ENCODE measurements at regions not wholly inside any gene's neighbourhood (a gene's known extent, or its start where the extent isn't known, plus 50 kb on each side); places are given as distances from the start of the nearest gene placed in this dataset.
"Not testable (repeated sequence)": the region's sequence is repeated elsewhere in the genome, so short reads cannot be mapped to it uniquely, and the experiment has no call there.

- Mint-ChIP-seq H3K27me3 (no peaks in the 10 kb centered on the region), H3K36me3 (no peaks in the 10 kb centered on the region), H3K9me3 (no peaks in the 10 kb centered on the region), H3K27ac (no peak overlapping the region), H3K4me3 (no peak overlapping the region), H3K4me1 (ENCODE audit: low read depth in 2 of 2) (no peaks in the 10 kb centered on the region)
- DNase-seq (ENCODE audit: low spot score) (no peak), ATAC-seq (no peak)
Observed at GRCh38 chr2:150219861-150220260, 267.6 kb downstream of the RND3 start.

- Mint-ChIP-seq H3K4me1 (ENCODE audit: low read depth in 2 of 2) (no peaks in the 10 kb centered on the region), H3K27me3 (no peaks in the 10 kb centered on the region), H3K4me3 (no peak overlapping the region), H3K9me3 (no peaks in the 10 kb centered on the region), H3K36me3 (no peaks in the 10 kb centered on the region), H3K27ac (no peak overlapping the region)
- DNase-seq (ENCODE audit: low spot score), result no peak
- no peak for ATAC-seq
Observed at GRCh38 chr2:150215041-150215440, 272.4 kb downstream of the RND3 start.

- no peak overlapping the region for H3K4me3 Mint-ChIP-seq
- H3K4me1 Mint-ChIP-seq (ENCODE audit: low read depth in 2 of 2), result no peaks in the 10 kb centered on the region
- no peaks in the 10 kb centered on the region for H3K36me3 Mint-ChIP-seq
- DNase-seq (ENCODE audit: low spot score) (no peak), ATAC-seq (no peak)
- H3K9me3 Mint-ChIP-seq, result no peaks in the 10 kb centered on the region
- H3K27me3 Mint-ChIP-seq, result no peaks in the 10 kb centered on the region
- H3K27ac Mint-ChIP-seq, result no peak overlapping the region
Observed at GRCh38 chr2:150214626-150215025, 272.8 kb downstream of the RND3 start.

- no peaks in the 10 kb centered on the region for H3K27me3 Mint-ChIP-seq
- DNase-seq (ENCODE audit: low spot score), result no peak
- H3K4me1 Mint-ChIP-seq (ENCODE audit: low read depth in 2 of 2), result no peaks in the 10 kb centered on the region
- ATAC-seq, result no peak
- H3K9me3 Mint-ChIP-seq, result peaks cover 6% of the 10 kb centered on the region
- H3K27ac Mint-ChIP-seq, result no peak overlapping the region
- H3K4me3 Mint-ChIP-seq, result no peak overlapping the region
- no peaks in the 10 kb centered on the region for H3K36me3 Mint-ChIP-seq
Observed at GRCh38 chr2:150212722-150213171, 274.7 kb downstream of the RND3 start.

GRCh38 chr2:150211164-150211631 lies 276.3 kb downstream of the RND3 start:
- DNase-seq (ENCODE audit: low spot score) (no peak), ATAC-seq (no peak)
- no peak overlapping the region for H3K27ac Mint-ChIP-seq
- no peaks in the 10 kb centered on the region for H3K27me3 Mint-ChIP-seq
- H3K9me3 Mint-ChIP-seq, result peaks cover 6% of the 10 kb centered on the region
- no peak overlapping the region for H3K4me3 Mint-ChIP-seq
- no peaks in the 10 kb centered on the region for H3K36me3 Mint-ChIP-seq
- no peaks in the 10 kb centered on the region for H3K4me1 Mint-ChIP-seq (ENCODE audit: low read depth in 2 of 2)

- Mint-ChIP-seq H3K9me3 (peaks cover 6% of the 10 kb centered on the region), H3K4me3 (no peak overlapping the region), H3K27me3 (no peaks in the 10 kb centered on the region), H3K4me1 (ENCODE audit: low read depth in 2 of 2) (no peaks in the 10 kb centered on the region), H3K27ac (no peak overlapping the region), H3K36me3 (no peaks in the 10 kb centered on the region)
- ATAC-seq (no peak), DNase-seq (ENCODE audit: low spot score) (no peak)
Observed at GRCh38 chr2:150209746-150210145, 277.7 kb downstream of the RND3 start.

- no peak overlapping the region for H3K4me3 Mint-ChIP-seq
- no peaks in the 10 kb centered on the region for H3K4me1 Mint-ChIP-seq (ENCODE audit: low read depth in 2 of 2)
Observed at GRCh38 chr2:150208689-150209088, 278.8 kb downstream of the RND3 start.

GRCh38 chr2:150207979-150208378 lies 279.5 kb downstream of the RND3 start:
- peaks cover 6% of the 10 kb centered on the region for H3K9me3 Mint-ChIP-seq
- no peaks in the 10 kb centered on the region for H3K4me1 Mint-ChIP-seq (ENCODE audit: low read depth in 2 of 2)
- no peak for DNase-seq (ENCODE audit: low spot score)
- H3K36me3 Mint-ChIP-seq, result no peaks in the 10 kb centered on the region
- H3K27me3 Mint-ChIP-seq, result no peaks in the 10 kb centered on the region
- no peak overlapping the region for H3K27ac Mint-ChIP-seq
- no peak for ATAC-seq
- H3K4me3 Mint-ChIP-seq, result no peak overlapping the region

More at GRCh38 chr2:150208689-150209088, 278.8 kb downstream of the RND3 start:
- ATAC-seq (no peak), DNase-seq (ENCODE audit: low spot score) (no peak)
- Mint-ChIP-seq H3K36me3 (no peaks in the 10 kb centered on the region), H3K27ac (no peak overlapping the region), H3K27me3 (no peaks in the 10 kb centered on the region), H3K9me3 (peaks cover 6% of the 10 kb centered on the region)

GRCh38 chr2:150204451-150204850 lies 283.0 kb downstream of the RND3 start:
- no peaks in the 10 kb centered on the region for H3K36me3 Mint-ChIP-seq
- no peaks in the 10 kb centered on the region for H3K4me1 Mint-ChIP-seq (ENCODE audit: low read depth in 2 of 2)
- DNase-seq (ENCODE audit: low spot score) (no peak), ATAC-seq (no peak)
- no peak overlapping the region for H3K4me3 Mint-ChIP-seq
- H3K27ac Mint-ChIP-seq, result no peak overlapping the region
- peaks cover 8% of the 10 kb centered on the region for H3K9me3 Mint-ChIP-seq
- no peaks in the 10 kb centered on the region for H3K27me3 Mint-ChIP-seq

GRCh38 chr2:150194816-150195215 lies 292.7 kb downstream of the RND3 start:
- H3K9me3 Mint-ChIP-seq; H3K27me3 Mint-ChIP-seq; DNase-seq (ENCODE audit: low spot score); H3K4me1 Mint-ChIP-seq (ENCODE audit: low read depth in 2 of 2); ATAC-seq; H3K36me3 Mint-ChIP-seq; H3K27ac Mint-ChIP-seq; H3K4me3 Mint-ChIP-seq: not testable (repeated sequence)

GRCh38 chr2:150192701-150193100 lies 294.8 kb downstream of the RND3 start:
- ATAC-seq, result no peak
- peaks cover 2% of the 10 kb centered on the region for H3K9me3 Mint-ChIP-seq
- H3K4me1 Mint-ChIP-seq (ENCODE audit: low read depth in 2 of 2), result no peaks in the 10 kb centered on the region
- no peak for DNase-seq (ENCODE audit: low spot score)
- no peak overlapping the region for H3K27ac Mint-ChIP-seq
- no peaks in the 10 kb centered on the region for H3K36me3 Mint-ChIP-seq
- no peaks in the 10 kb centered on the region for H3K27me3 Mint-ChIP-seq
- no peak overlapping the region for H3K4me3 Mint-ChIP-seq

GRCh38 chr2:150191349-150191748 lies 296.1 kb downstream of the RND3 start:
- Mint-ChIP-seq H3K4me3 (no peak overlapping the region), H3K4me1 (ENCODE audit: low read depth in 2 of 2) (no peaks in the 10 kb centered on the region), H3K36me3 (no peaks in the 10 kb centered on the region), H3K27ac (no peak overlapping the region), H3K27me3 (no peaks in the 10 kb centered on the region), H3K9me3 (peaks cover 5% of the 10 kb centered on the region)
- DNase-seq (ENCODE audit: low spot score) (no peak), ATAC-seq (no peak)

GRCh38 chr2:150190546-150190945 lies 296.9 kb downstream of the RND3 start:
- H3K27me3 Mint-ChIP-seq, result no peaks in the 10 kb centered on the region
- no peak overlapping the region for H3K27ac Mint-ChIP-seq
- no peaks in the 10 kb centered on the region for H3K36me3 Mint-ChIP-seq
- DNase-seq (ENCODE audit: low spot score) (no peak), ATAC-seq (no peak)
- H3K4me1 Mint-ChIP-seq (ENCODE audit: low read depth in 2 of 2), result no peaks in the 10 kb centered on the region
- no peak overlapping the region for H3K4me3 Mint-ChIP-seq
- H3K9me3 Mint-ChIP-seq, result peaks cover 3% of the 10 kb centered on the region

- H3K9me3 Mint-ChIP-seq, result peaks cover 6% of the 10 kb centered on the region
- no peaks in the 10 kb centered on the region for H3K4me1 Mint-ChIP-seq (ENCODE audit: low read depth in 2 of 2)
- ATAC-seq, result no peak
- DNase-seq (ENCODE audit: low spot score), result no peak
- no peak overlapping the region for H3K4me3 Mint-ChIP-seq
- no peak overlapping the region for H3K27ac Mint-ChIP-seq
- H3K36me3 Mint-ChIP-seq, result no peaks in the 10 kb centered on the region
- H3K27me3 Mint-ChIP-seq, result no peaks in the 10 kb centered on the region
Observed at GRCh38 chr2:150188800-150189199, 298.7 kb downstream of the RND3 start.

GRCh38 chr2:150188177-150188576 lies 299.3 kb downstream of the RND3 start:
- ATAC-seq, result no peak

More at GRCh38 chr2:150188177-150188576, 299.3 kb downstream of the RND3 start:
- peaks cover 6% of the 10 kb centered on the region for H3K9me3 Mint-ChIP-seq
- no peak overlapping the region for H3K4me3 Mint-ChIP-seq
- H3K4me1 Mint-ChIP-seq (ENCODE audit: low read depth in 2 of 2), result no peaks in the 10 kb centered on the region
- H3K27me3 Mint-ChIP-seq, result no peaks in the 10 kb centered on the region
- no peaks in the 10 kb centered on the region for H3K36me3 Mint-ChIP-seq
- no peak overlapping the region for H3K27ac Mint-ChIP-seq
- no peak for DNase-seq (ENCODE audit: low spot score)
